OCI-LY3 (cell line): ENCODE measurements at regions not wholly inside any gene's neighbourhood (a gene's known extent, or its start where the extent isn't known, plus 50 kb on each side); places are given as distances from the start of the nearest gene placed in this dataset.
"Not testable (repeated sequence)": the region's sequence is repeated elsewhere in the genome, so short reads cannot be mapped to it uniquely, and the experiment has no call there.

Source experiments
- H2AFZ ChIP-seq: fragments of 200-600, 300-600 bp; shearing (Covaris generic); 2 replicates; pipeline ENCODE4 v1.6.0; 2014; ENCODE audit warnings: antibody characterized with exemption, low read depth, low read length
- H3K27ac ChIP-seq: fragments of 200-600, 300-600 bp; sonication (generic); 2 replicates; pipeline ENCODE4 v1.5.1; 2014; ENCODE audit warnings: mild to moderate bottlenecking, low read length, moderate library complexity, mixed read lengths
- H3K27me3 ChIP-seq: fragments of 200-600, 300-600 bp; sonication (generic); 2 replicates; pipeline ENCODE4 v1.6.1; 2014; ENCODE audit warnings: low read depth, low read length, mixed read lengths
- H3K36me3 ChIP-seq: fragments of 200-600, 300-600 bp; sonication (generic); replicated peaks from 2 replicates; pipeline ENCODE3; 2014; ENCODE audit warnings: low read depth, low read length, mixed read lengths
- H3K4me1 ChIP-seq: fragments of 300-600, 200-600 bp; sonication (generic); 2 replicates; pipeline ENCODE4 v1.6.1; 2014; ENCODE audit warnings: low read length, mixed read lengths
- H3K4me2 ChIP-seq: fragments of 200-600, 300-600 bp; sonication (generic); 2 replicates; pipeline ENCODE4 v1.6.1; 2014; ENCODE audit warnings: low read length, mixed read lengths
- H3K4me3 ChIP-seq: fragments of 300-600, 200-600 bp; sonication (generic); 2 replicates; pipeline ENCODE4 v1.5.1; 2014; ENCODE audit warnings: antibody characterized with exemption, mild to moderate bottlenecking, low read length, moderate library complexity
- H3K79me2 ChIP-seq: fragments of 300-600, 200-600 bp; shearing (Covaris generic); 2 replicates; pipeline ENCODE4 v1.6.1; 2014; ENCODE audit warnings: mild to moderate bottlenecking, low read length, mixed read lengths
- H3K9ac ChIP-seq: fragments of 300-600, 200-600 bp; shearing (Covaris generic); 2 replicates; pipeline ENCODE4 v1.6.0; 2014; ENCODE audit warnings: mild to moderate bottlenecking, low read length, moderate library complexity
- H3K9me3 ChIP-seq: fragments of 200-600, 300-600 bp; shearing (Covaris generic); 2 replicates; pipeline ENCODE4 v1.6.1; 2014; ENCODE audit warnings: low read length, mixed read lengths; ENCODE audit not compliant: insufficient read depth
- H4K20me1 ChIP-seq: fragments of 200-600, 300-600 bp; sonication (generic); 2 replicates; pipeline ENCODE4 v1.6.1; 2016; ENCODE audit warnings: low read length, mixed read lengths; ENCODE audit not compliant: insufficient read depth
- CTCF ChIP-seq: fragments of 200-600, 300-600 bp; sonication (generic); IDR thresholded peaks from 2 replicates; pipeline ENCODE4 v1.5.1; 2014; ENCODE audit warnings: antibody characterized with exemption, low read length, low read depth
- EZH2phosphoT487 ChIP-seq: fragments of 200-600 bp; shearing (Covaris generic); IDR thresholded peaks from 2 replicates; pipeline ENCODE4 v1.6.1; 2018; ENCODE audit warnings: antibody characterized with exemption, mixed run types, low read depth

GRCh38 chr5:166639151-166639550, 1652.3 kb upstream of the WWC1 start:
- no peak overlapping the region for H3K9ac ChIP-seq
- H3K79me2 ChIP-seq = no peaks in the 10 kb centered on the region
- no peaks in the 10 kb centered on the region for H3K36me3 ChIP-seq
- TF ChIP-seq EZH2phosphoT487 (no peak), CTCF (no peak)
- no peak overlapping the region for H3K4me2 ChIP-seq
- no peak overlapping the region for H2AFZ ChIP-seq
- H3K4me1 ChIP-seq = no peaks in the 10 kb centered on the region
- H3K4me3 ChIP-seq = no peak overlapping the region
- H4K20me1 ChIP-seq = no peaks in the 10 kb centered on the region
- H3K9me3 ChIP-seq = no peaks in the 10 kb centered on the region
- no peak overlapping the region for H3K27ac ChIP-seq
- H3K27me3 ChIP-seq = no peaks in the 10 kb centered on the region

- H4K20me1 ChIP-seq, H3K9me3 ChIP-seq, H3K9ac ChIP-seq, H3K36me3 ChIP-seq, H3K27me3 ChIP-seq, H3K4me3 ChIP-seq, H3K4me1 ChIP-seq, H3K27ac ChIP-seq, H2AFZ ChIP-seq, H3K79me2 ChIP-seq, H3K4me2 ChIP-seq: not testable (repeated sequence)
Observed at GRCh38 chr5:166640136-166640535, 1651.3 kb upstream of the WWC1 start.

GRCh38 chr5:166648736-166649135, 1642.7 kb upstream of the WWC1 start:
- TF ChIP-seq EZH2phosphoT487 (no peak), CTCF (no peak)
- Histone ChIP-seq H4K20me1 (no peaks in the 10 kb centered on the region), H3K9me3 (no peaks in the 10 kb centered on the region), H3K36me3 (no peaks in the 10 kb centered on the region), H3K79me2 (no peaks in the 10 kb centered on the region), H3K4me2 (no peak overlapping the region), H3K27me3 (no peaks in the 10 kb centered on the region), H3K4me1 (no peaks in the 10 kb centered on the region), H3K4me3 (no peak overlapping the region), H3K9ac (no peak overlapping the region), H2AFZ (no peak overlapping the region), H3K27ac (no peak overlapping the region)

- no peak overlapping the region for H3K27ac ChIP-seq
- no peaks in the 10 kb centered on the region for H4K20me1 ChIP-seq
- no peaks in the 10 kb centered on the region for H3K36me3 ChIP-seq
- H3K4me1 ChIP-seq = no peaks in the 10 kb centered on the region
- H3K9me3 ChIP-seq = no peaks in the 10 kb centered on the region
- H3K4me3 ChIP-seq = no peak overlapping the region
- no peaks in the 10 kb centered on the region for H3K27me3 ChIP-seq
- TF ChIP-seq CTCF = no peak
- no peak for TF ChIP-seq EZH2phosphoT487
- H3K4me2 ChIP-seq = no peak overlapping the region
- H3K9ac ChIP-seq = no peak overlapping the region
- H3K79me2 ChIP-seq = no peaks in the 10 kb centered on the region
- no peak overlapping the region for H2AFZ ChIP-seq
Observed at GRCh38 chr5:166649676-166650075, 1641.8 kb upstream of the WWC1 start.

GRCh38 chr5:166651234-166651633, 1640.2 kb upstream of the WWC1 start:
- H4K20me1 ChIP-seq = no peaks in the 10 kb centered on the region
- no peak overlapping the region for H3K4me3 ChIP-seq
- no peaks in the 10 kb centered on the region for H3K79me2 ChIP-seq
- H3K4me2 ChIP-seq = no peak overlapping the region
- no peak overlapping the region for H3K9ac ChIP-seq
- TF ChIP-seq EZH2phosphoT487 (no peak), CTCF (no peak)
- H3K9me3 ChIP-seq = no peaks in the 10 kb centered on the region
- no peak overlapping the region for H2AFZ ChIP-seq
- no peak overlapping the region for H3K27ac ChIP-seq
- H3K4me1 ChIP-seq = no peaks in the 10 kb centered on the region
- H3K36me3 ChIP-seq = no peaks in the 10 kb centered on the region
- no peaks in the 10 kb centered on the region for H3K27me3 ChIP-seq
